Tibial artery (tissue), 4 donors: ENCODE measurements at regions not wholly inside any gene's neighbourhood (a gene's known extent, or its start where the extent isn't known, plus 50 kb on each side); places are given as distances from the start of the nearest gene placed in this dataset.
"Not testable (repeated sequence)": the region's sequence is repeated elsewhere in the genome, so short reads cannot be mapped to it uniquely, and the experiment has no call there.

ENCODE experiments used
- DNase-seq, 2 donors: peaks; one replicate each; pipeline ENCODE4 v3.0.0-alpha.2; 2019
- H3K27ac ChIP-seq, 2 donors: fragments of 200-600 bp; sonication (generic) in 1 of 2; 1 replicate in 1 of 2; 2 replicates in 1 of 2; pipeline ENCODE4 v1.5.1; 2018 to 2019; ENCODE audit warnings: mild to moderate bottlenecking in 1 of 2
- H3K27me3 ChIP-seq, 2 donors: fragments of 200-600 bp; sonication (generic) in 1 of 2; one replicate each; pipeline versions ENCODE4 v1.5.1 to v1.6.0; 2016 to 2019
- H3K36me3 ChIP-seq, 3 donors: fragments of 200-600 bp; sonication (generic) in 2 of 3; one replicate each; pipeline ENCODE4 v1.5.1; 2016 to 2019; ENCODE audit warnings: mild to moderate bottlenecking in 2 of 3
- H3K4me1 ChIP-seq, 4 donors: fragments of 200-600 bp; sonication (generic) in 2 of 4; 1 replicate in 3 of 4; 2 replicates in 1 of 4; pipeline ENCODE4 v1.5.1; 2016 to 2019
- H3K4me3 ChIP-seq, 2 donors: fragments of 200-600 bp; sonication (generic) in 1 of 2; 1 replicate in 1 of 2; 2 replicates in 1 of 2; pipeline ENCODE4 v1.5.1; 2018 to 2019; ENCODE audit warnings: mild to moderate bottlenecking in 2 of 2
- H3K9me3 ChIP-seq, 3 donors: fragments of 200-600 bp; sonication (generic) in 1 of 3; one replicate each; pipeline ENCODE4 v1.5.1; 2016 to 2019
- CTCF ChIP-seq, 2 experiments: fragments of 200-600 bp in 1 of 2; fragments of 450-650 bp in 1 of 2; IDR thresholded peaks; one replicate each; pipeline ENCODE4 v1.5.1; 2017 to 2019; ENCODE audit warnings: antibody characterized with exemption in 2 of 2, mild to moderate bottlenecking in 1 of 2, moderate library complexity in 1 of 2
- intact Hi-C: fragments of 100-400 bp; cut with DNase I; formaldehyde crosslinking; loops from one replicate; pipeline ENCODE4 v1.15.0; 2023; ENCODE audit warnings: low total_unique reads

GRCh38 chr6:167707686-167708500 lies 118.8 kb upstream of the AFDN start:
- peaks cover 0 to 23% of the 10 kb centered on the region in 2 donors for H3K27me3 ChIP-seq
- no peak for DNase-seq
- TF ChIP-seq CTCF (IDR thresholded peaks at IDR 0.05) = no peak

GRCh38 chr6:167708501-167709094 lies 118.1 kb upstream of the AFDN start:
- DNase-seq = no peak
- Histone ChIP-seq H3K36me3 (no peaks in the 10 kb centered on the region), H3K4me3 (no peak overlapping the region), H3K9me3 (no peaks in the 10 kb centered on the region), H3K27me3 (peaks cover 0 to 28% of the 10 kb centered on the region in 2 donors), H3K27ac (no peak overlapping the region), H3K4me1 (no peaks in the 10 kb centered on the region)
- intact Hi-C loops = no loop called here
- no peak for TF ChIP-seq CTCF (IDR thresholded peaks at IDR 0.05)

More at GRCh38 chr6:167707686-167708500, 118.8 kb upstream of the AFDN start:
- H3K27ac ChIP-seq = no peak overlapping the region
- H3K9me3 ChIP-seq = no peaks in the 10 kb centered on the region
- H3K36me3 ChIP-seq = no peaks in the 10 kb centered on the region
- no peak overlapping the region for H3K4me3 ChIP-seq
- no peaks in the 10 kb centered on the region for H3K4me1 ChIP-seq
- intact Hi-C loops = no loop called here

GRCh38 chr6:167709196-167709595 lies 117.5 kb upstream of the AFDN start:
- Histone ChIP-seq H3K27me3 (peaks cover 0 to 32% of the 10 kb centered on the region in 2 donors), H3K36me3 (no peaks in the 10 kb centered on the region), H3K4me3 (no peak overlapping the region), H3K4me1 (no peaks in the 10 kb centered on the region), H3K27ac (no peak overlapping the region), H3K9me3 (no peaks in the 10 kb centered on the region)
- intact Hi-C loops = no loop called here
- DNase-seq = no peak
- TF ChIP-seq CTCF (IDR thresholded peaks at IDR 0.05) = no peak

GRCh38 chr6:167709776-167710336 lies 116.9 kb upstream of the AFDN start:
- DNase-seq, H3K9me3 ChIP-seq, H3K27ac ChIP-seq, intact Hi-C loops, H3K4me3 ChIP-seq, H3K36me3 ChIP-seq, H3K4me1 ChIP-seq: not testable (repeated sequence)
- peaks cover 0 to 32% of the 10 kb centered on the region in 2 donors for H3K27me3 ChIP-seq

- no peak overlapping the region for H3K27ac ChIP-seq
- peaks cover 0 to 32% of the 10 kb centered on the region in 2 donors for H3K27me3 ChIP-seq
- no peak for DNase-seq
- TF ChIP-seq CTCF (IDR thresholded peaks at IDR 0.05) = no peak
- intact Hi-C loops = no loop called here
- no peaks in the 10 kb centered on the region for H3K9me3 ChIP-seq
- H3K36me3 ChIP-seq = no peaks in the 10 kb centered on the region
- H3K4me1 ChIP-seq = no peaks in the 10 kb centered on the region
- H3K4me3 ChIP-seq = no peak overlapping the region
Measured at GRCh38 chr6:167710363-167710920, 116.3 kb upstream of the AFDN start.

- intact Hi-C loops = no loop called here
- DNase-seq = no peak
- Histone ChIP-seq H3K4me3 (no peak overlapping the region), H3K4me1 (no peaks in the 10 kb centered on the region), H3K36me3 (no peaks in the 10 kb centered on the region), H3K27me3 (peaks cover 0 to 32% of the 10 kb centered on the region in 2 donors), H3K27ac (no peak overlapping the region), H3K9me3 (no peaks in the 10 kb centered on the region)
- TF ChIP-seq CTCF (IDR thresholded peaks at IDR 0.05) = no peak
Measured at GRCh38 chr6:167711211-167711610, 115.5 kb upstream of the AFDN start.
